NCI-H2081 treated with DMSO at 0.1 percent for 48 hours (cell line): ENCODE measurements at regions not wholly inside any gene's neighbourhood (a gene's known extent, or its start where the extent isn't known, plus 50 kb on each side); places are given as distances from the start of the nearest gene placed in this dataset.
A peak's percentile ranks its signal among the peaks of the same experiment; 100 is the strongest.

Experiments
- DNase-seq: peaks from one replicate; lab custom pipeline; 2025; lab: John Stamatoyannopoulos, UW

GRCh38 chr12:93103154-93103553 is 174.1 kb upstream of the EEA1 start:
- DNase-seq: no peak

DNA sequence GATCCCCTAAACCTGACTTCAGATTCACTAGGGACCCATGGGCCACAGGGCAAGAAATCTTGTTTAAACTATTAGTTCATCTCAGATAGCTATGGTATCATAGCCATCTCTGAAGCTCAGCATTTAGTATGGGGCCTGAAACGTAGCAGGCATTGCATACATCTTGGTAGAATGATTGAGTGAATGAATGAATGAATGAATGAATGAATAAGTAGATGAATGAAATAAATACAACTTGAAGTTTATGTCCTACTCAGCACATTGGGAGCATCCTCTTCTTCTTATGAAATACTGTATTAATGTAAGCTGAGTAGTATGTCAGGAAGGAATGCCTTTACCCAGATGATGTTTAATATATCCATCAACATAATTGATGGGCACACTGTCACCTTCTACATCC is 175.4 kb upstream of the EEA1 start:
- DNase-seq: no peak

DNA sequence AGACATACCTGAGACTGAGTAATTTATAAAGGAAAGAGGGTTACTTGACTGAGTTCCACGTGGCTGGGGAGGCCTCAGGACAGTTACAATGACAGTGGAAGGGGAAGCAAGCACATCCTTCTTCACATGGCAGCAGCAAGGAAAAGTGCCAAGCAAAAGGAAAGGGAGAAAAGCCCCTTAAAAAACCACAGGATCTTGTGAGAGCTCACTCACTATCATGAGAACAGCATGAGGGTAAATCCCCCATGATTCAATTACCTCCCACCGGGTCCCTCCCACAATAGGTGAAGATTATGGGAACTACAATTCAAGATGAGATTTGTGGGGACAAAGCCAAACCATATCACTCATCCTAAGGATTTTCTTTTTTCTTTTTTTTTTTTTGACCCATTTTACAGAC is 177.8 kb upstream of the EEA1 start:
- DNase-seq: no peak

DNA sequence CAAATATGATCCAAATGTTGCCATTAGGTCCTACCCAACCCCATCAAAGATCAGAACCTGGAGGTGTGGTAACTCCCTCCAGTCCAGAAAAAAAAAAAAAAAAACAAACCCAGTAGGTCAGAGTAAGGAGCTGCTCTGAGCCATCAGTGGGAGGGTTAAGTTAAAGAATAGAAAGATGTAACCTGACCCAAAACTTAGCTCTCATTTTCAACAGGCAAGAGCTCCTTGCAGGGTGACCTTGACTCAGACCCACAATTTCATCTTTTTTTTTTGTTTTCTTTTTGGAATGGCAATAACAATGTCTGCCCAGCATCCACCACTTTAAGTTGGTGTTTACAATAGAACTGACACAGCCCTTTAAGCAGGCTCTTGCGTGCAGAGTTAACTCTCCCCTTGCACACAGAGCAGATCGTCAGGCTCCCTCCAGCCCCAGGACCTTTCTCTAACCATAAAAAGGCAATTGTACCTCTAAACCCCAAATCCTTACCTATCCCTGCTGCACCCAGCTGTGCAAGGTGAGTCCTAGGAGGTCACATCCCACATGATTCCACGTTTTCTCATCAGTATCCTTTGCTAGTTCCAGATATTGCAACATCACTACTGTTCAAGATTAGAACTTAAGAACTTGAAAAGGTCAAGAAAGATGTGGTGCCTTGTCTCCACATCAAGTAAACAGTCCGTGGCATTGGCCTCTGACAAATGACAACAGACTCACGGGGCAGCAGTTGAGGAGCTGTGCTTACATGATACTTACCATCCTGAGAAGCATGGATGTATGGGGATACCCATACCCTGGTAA is 178.6 kb upstream of the EEA1 start:
- no peak for DNase-seq

DNA sequence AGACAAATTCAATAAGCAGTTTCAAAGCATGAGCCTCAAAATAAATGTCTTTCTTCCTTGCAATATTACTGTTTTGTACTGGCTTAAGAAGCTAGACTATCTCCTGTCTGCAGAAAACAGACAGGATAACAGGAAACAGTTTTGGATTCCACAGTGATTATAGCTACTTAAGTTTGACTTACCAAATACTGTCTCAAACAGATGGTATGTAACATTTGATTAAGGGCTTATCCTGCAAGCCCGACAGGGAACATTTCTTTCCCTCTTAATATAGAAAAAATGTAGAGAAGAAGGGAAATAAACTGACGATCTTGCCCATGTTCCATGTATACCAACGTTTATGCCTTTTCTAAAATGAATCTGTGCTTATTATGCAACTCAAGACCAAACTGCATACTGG is 179.9 kb upstream of the EEA1 start:
- DNase-seq: no peak

- no peak for DNase-seq
These were observed 180.6 kb upstream of the EEA1 start for GRCh38 chr12:93109551-93110203.

DNA sequence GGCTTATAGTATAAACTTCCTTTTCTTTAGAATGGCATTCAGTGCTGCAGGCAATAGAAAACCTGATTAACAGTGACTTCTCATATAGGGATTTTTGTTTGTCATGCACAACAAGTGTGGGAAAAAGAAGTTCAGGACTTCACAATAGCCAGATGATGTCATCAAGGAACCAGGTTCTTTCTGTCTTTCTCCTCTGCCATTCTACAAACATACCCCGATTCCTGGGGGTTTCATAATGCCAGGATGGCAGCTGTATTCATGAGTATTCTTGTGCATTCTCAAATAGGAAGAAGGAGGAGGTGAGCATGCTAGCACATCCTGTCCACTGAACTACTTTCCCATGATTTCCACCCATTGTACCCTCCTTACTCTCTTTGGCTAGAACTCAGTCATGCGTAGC is 182.7 kb upstream of the EEA1 start:
- no peak for DNase-seq

DNA sequence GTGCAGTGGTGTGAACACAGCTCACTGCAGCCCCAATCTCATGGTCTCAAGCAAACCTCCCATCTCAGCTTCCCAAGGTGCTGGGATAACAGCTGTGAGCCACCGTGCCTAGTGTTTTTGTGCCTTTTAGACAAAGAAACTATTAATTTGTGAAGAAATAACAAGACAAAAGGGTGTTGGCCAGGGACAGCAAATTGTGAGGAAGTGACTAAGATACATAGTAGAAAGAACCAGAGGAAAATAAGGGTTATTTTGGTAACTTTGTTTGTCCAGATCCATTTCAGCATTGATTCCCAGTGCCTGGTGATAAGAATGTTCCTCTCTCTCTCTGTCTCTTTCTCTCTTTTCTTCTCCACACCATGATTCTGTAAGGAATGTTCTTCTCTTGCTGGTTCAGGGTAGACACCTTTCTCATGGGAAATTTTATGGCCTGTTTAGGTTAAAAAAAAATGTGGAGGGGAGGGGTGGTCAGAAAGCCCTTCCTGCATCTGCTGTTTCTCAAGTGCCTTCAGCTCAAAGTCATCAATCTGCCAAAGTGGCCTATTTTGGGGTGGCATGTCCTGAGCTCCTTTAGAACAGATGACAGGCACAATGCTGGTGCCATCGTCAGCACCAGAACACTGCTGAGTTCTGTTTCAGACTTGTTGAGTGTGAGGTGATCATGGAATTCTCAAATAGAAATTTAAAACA is 184.4 kb upstream of the EEA1 start:
- no peak for DNase-seq

- no peak for DNase-seq
These were observed 186.1 kb upstream of the EEA1 start for GRCh38 chr12:93115198-93115601.

GRCh38 chr12:93115646-93116045 is 186.6 kb upstream of the EEA1 start:
- DNase-seq: no peak

DNA sequence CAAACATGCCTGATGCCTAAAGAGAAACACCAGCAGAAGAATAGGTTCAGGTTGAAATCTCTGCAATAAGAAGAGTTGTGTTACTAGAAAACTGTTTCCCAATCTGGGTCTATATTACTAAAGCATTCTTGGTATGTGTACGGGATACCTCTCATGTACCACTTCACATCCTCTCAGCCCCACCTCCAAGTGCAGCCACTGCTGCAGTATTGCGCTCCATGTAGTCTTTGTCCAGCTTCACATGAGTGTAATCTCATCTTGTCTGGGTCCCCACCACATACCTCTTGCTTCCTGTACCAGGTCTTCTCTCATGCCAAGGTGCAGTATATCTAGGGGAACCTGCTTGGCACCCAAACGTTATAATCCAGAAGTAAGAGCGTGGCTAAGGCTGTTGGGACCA is 187.5 kb upstream of the EEA1 start:
- DNase-seq: no peak

DNA sequence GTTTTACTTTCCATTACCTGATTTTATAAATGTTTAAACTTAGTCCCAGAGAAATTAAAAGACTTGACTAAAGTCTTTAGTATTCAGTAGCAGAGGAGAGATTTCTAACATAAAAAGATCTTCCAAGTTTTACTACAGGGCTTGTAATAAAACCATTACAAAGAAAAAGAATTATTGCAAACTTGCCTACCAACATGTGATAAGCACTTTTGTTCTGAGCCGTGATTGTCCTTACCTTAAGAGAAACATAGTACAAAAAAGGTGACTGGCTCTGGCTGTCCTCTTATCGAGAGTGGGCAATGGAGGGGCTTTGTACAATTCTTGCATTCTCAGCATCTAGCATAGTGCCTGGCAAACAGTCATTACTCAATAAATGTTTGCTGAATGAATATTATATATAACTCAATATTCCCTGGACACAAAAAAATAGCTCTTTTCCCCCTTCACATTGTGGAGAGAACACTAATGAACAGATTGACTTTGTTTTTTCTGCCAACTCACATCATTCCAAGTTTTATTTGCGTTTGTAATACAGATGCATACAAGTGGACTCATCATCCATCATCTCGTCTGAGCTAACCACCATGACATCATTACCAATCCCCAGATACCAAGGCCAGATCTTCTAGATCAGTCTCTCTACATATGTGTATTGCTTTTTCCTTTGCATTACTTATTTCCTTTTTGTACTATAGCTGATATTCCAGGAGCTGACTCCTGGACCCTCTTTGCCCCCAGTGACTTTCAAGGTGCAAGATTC is 192.8 kb upstream of the EEA1 start:
- DNase-seq: no peak

DNA sequence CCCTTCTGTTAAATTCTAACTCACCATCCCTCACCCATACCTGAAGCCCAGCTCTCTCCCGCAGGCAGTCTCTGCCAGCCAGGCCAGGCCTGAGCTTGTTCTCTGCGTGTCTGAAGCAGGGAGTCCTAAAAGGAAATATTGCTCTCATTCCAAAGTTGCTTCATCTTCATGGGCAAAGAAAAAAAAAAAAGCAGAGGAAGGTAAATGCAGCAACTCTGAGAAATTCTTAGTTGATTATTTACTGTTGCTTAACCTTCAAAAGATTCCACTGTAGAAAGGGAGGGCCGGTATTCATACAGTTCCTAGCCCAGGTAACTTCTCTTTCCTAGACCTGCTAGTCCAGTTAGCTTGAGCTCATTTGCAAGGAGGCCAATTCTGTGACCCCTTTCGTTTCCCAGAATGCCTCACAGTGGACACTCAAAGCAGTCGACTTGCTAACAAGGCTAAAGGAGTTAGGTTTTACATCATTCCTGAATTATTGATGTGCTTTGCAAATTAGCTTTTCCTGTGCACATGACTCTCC is 193.5 kb upstream of the EEA1 start:
- DNase-seq: no peak

DNA sequence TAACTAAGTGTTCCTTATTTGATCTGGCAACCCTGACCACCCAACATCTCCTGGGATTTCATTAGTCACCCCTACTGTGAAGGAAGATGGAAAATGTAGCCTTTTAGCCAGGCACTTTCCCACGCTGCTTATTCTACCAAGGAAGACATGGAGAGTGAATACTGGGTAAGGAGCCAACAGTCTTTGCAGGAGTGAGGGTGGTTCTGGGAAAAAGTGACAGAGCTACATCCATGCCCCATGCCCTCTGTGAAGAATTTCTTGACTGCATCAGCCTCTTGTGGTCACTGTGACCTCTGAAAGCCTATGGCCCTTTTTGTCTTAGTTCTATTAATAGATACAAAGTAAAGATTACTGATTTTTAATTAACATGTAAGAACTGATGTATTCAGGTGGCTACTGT is 196.0 kb upstream of the EEA1 start:
- no peak for DNase-seq

DNA sequence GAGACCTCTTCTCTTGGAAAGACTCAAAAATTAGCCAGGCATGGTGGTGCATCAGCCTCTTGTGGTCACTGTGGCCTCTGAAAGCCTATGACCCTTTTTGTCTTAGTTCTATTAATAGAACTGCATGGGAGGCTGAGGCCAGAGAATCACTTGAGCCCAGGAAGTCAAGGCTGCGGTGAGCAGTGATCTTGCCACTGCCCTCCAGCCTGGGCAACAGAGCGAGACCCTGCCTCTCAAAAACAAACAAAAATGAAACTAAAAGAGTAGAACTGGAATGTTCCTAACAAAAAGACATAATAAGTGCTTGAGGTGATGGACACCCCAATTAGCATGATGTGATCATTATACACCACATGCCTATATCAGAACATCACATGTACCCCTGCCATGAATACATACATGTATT is 197.0 kb upstream of the EEA1 start:
- no peak for DNase-seq

DNA sequence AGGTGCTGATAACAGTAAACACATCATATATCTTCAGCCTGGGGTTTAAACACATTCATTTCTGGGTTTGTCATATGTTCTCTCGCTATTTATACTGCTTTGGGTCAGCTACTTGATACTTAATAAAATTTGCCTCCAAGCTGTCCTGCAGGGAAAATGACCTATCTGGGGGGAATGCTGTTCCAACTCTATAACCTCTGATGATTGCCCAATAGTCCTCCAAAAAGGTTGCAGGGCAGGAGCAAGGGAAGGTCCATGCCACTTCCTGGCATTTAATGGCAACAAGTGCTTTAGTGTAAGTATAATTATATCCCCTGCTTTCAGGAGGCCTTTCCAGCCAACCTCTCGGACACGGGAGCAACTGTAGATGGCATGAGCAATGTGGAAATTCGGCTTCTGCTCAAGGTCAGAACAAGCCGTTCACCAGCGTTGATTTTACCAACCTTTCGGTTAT is 198.0 kb upstream of the EEA1 start:
- no peak for DNase-seq

DNA sequence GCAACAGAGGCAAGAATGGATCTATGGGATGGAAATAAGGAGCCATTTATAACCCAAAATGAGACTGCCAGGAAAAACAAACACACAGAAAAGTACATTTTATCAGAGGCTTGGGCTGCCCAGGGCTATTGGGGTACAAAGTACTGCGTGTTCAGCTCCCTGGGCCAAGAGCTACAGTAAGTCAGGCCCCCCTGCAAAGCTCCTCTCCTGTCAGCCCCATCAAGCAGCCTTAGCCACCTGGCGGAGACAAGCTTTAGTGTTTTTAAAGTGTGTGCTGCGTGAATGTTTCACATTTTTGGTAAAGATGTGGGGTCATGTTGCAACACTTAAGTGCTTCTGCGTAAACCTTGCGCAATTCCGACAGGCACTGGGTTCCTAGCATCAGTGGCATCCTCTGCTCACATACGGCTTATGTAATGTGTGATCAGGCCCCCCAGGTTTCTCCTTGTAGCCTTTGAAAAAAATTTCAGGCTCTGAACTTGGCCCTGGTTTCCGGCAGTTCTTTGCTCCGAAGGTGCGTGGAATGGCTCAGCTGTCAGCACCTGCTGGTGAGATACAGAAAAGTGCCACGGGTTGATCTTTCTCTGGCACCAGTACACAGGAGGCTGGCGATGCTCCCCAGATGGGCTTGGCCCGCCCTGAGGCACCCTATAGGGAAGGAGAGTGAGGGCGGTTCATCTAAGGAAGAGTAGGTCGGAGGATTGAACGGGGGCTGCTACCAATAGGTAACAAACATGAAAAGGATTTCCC is 198.7 kb upstream of the EEA1 start:
- peak; percentile 88 for DNase-seq

GRCh38 chr12:93128332-93128707 is 199.2 kb upstream of the EEA1 start:
- DNase-seq: peak; percentile 88

DNA sequence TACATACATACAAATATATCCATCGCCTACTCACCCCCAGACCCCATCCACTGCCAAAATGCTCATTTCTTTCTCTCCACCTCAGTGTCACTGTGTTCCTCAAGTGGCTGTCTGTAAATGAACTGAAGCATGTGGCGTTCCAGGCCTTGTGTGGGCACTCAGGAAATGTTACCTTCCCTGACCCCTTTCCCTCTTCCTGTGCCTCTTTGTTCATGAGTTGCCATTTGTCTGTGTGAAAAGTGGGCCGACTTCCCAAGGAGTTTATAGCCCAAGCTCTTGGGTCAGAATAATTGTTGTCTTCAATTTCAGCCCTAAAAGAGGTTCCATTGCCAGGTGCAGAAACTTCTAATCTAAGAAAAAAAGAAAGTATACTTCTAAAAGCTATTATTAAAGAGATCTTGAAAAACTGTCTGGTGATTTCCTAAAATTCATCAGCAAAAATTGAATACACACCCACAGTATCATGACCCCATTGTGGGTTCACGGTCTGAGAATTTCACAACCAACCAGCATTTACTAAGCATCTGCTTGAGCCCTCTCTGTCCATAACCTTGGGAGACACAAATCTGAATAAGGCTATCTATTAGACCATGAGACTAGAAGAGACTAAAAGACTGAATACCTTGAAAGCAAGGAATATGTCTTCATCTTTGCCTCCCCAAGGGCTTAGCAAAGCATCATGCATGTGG is 201.4 kb upstream of the EEA1 start:
- DNase-seq: no peak

- DNase-seq: no peak
These were observed 204.3 kb upstream of the EEA1 start for GRCh38 chr12:93133361-93133760.
